ENCODE measurements at regions not wholly inside any gene's neighbourhood (a gene's known extent, or its start where the extent isn't known, plus 50 kb on each side); places are given as distances from the start of the nearest gene placed in this dataset.

DNA sequence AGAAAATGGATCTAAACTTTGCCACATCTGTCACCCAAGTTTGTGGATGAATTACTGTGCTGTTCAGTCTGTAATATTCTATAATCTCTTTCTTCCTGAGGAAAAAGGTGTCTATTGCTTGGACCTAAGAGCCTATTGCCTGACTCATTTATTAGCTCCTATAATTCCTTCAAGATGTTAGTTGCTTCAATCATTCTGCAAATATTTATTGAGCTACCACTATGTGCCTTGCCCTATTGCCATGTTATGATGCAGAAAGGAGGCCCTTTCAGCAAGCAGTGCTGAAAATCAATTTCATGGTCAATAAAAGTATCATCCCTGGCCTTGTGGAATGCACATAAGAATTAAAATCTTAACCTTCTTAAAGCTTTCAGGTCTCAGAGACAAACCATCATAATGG is 113.6 kb downstream of the CCER1 start:
- H3K4me1 ChIP-seq: peaks cover 5% of the 10 kb centered on the region in 4 donors
- no peak for DNase-seq
- no peaks in the 10 kb centered on the region for H3K27me3 ChIP-seq
- TF ChIP-seq POLR2AphosphoS5 (IDR thresholded peaks at IDR 0.05) (no peak), POLR2A (IDR thresholded peaks at IDR 0.05) (no peak), EP300 (IDR thresholded peaks at IDR 0.05) (no peak)
- TF ChIP-seq, protein P1, sequence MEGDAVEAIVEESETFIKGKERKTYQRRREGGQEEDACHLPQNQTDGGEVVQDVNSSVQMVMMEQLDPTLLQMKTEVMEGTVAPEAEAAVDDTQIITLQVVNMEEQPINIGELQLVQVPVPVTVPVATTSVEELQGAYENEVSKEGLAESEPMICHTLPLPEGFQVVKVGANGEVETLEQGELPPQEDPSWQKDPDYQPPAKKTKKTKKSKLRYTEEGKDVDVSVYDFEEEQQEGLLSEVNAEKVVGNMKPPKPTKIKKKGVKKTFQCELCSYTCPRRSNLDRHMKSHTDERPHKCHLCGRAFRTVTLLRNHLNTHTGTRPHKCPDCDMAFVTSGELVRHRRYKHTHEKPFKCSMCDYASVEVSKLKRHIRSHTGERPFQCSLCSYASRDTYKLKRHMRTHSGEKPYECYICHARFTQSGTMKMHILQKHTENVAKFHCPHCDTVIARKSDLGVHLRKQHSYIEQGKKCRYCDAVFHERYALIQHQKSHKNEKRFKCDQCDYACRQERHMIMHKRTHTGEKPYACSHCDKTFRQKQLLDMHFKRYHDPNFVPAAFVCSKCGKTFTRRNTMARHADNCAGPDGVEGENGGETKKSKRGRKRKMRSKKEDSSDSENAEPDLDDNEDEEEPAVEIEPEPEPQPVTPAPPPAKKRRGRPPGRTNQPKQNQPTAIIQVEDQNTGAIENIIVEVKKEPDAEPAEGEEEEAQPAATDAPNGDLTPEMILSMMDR (IDR thresholded peaks at IDR 0.05): no peak
- H3K9me3 ChIP-seq: no peaks in the 10 kb centered on the region
- no peaks in the 10 kb centered on the region for H3K36me3 ChIP-seq
- intact Hi-C loops (cut with DNase I; ENCODE audit: low total_unique reads): no loop called here
- H3K4me3 ChIP-seq: no peak overlapping the region
- no peak overlapping the region for H3K27ac ChIP-seq

DNA sequence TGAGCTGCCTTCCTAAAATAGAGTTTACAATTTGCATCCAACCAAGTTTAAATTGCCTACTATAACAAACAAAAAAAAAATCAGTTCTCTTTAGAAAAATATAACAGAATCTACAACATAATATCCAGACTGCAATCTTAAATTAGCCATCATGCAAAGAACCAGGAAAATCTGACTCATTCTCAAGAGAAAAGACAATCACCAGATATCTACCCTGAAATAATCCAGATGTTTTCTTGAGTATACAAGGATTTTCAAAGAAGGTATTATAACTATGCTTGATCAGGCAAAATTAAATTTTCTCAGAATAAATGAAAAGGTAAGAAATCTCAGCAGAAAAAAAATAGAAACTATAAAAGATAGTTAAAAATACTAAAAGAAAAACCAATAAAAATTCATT is 115.6 kb downstream of the CCER1 start:
- Histone ChIP-seq H3K4me1 (peaks cover 5 to 6% (median 5%) of the 10 kb centered on the region in 4 donors), H3K27ac (no peak overlapping the region), H3K27me3 (no peaks in the 10 kb centered on the region), H3K4me3 (no peak overlapping the region), H3K9me3 (no peaks in the 10 kb centered on the region), H3K36me3 (no peaks in the 10 kb centered on the region)
- TF ChIP-seq POLR2AphosphoS5 (IDR thresholded peaks at IDR 0.05): no peak
- DNase-seq: no peak
- intact Hi-C loops (cut with DNase I; ENCODE audit: low total_unique reads): no loop called here

DNA sequence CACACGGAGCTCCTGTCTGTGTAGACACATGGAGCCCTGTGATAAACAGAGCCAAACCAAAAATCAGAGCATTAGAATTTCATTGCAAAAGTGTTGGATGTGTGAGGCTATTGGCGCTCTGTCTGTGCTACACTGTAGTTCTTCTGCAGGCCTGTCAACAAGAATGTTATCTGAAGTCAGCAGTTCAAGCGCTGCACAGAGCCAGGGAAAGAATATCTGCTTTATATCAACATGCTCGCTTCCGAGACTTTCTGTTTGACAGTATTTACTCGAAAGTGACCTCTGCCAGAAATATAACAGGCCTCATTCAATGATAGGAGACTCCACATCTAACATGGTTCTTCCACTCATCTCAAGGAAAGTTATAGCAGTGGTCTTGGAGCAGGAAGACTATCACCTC is 118.3 kb downstream of the CCER1 start:
- no peak overlapping the region for H3K27ac ChIP-seq
- intact Hi-C loops (cut with DNase I; ENCODE audit: low total_unique reads): no loop called here
- DNase-seq: peak in 1 of 2 donors; percentile 79
- H3K9me3 ChIP-seq: no peaks in the 10 kb centered on the region
- H3K4me1 ChIP-seq: peaks cover 5 to 6% (median 5%) of the 10 kb centered on the region in 4 donors
- TF ChIP-seq, protein P1 (IDR thresholded peaks at IDR 0.05): no peak
- peak in 1 of 3 donors; percentile 65 for TF ChIP-seq POLR2AphosphoS5 (IDR thresholded peaks at IDR 0.05)
- no peak for TF ChIP-seq POLR2A (IDR thresholded peaks at IDR 0.05)
- no peak for TF ChIP-seq EP300 (IDR thresholded peaks at IDR 0.05)
- no peaks in the 10 kb centered on the region for H3K36me3 ChIP-seq
- WGBS, 5 donors: 14 to 50% (median 23%) methylated on average over 6 of the region's 6 CpGs
- H3K4me3 ChIP-seq: no peak overlapping the region
- H3K27me3 ChIP-seq: no peaks in the 10 kb centered on the region

DNA sequence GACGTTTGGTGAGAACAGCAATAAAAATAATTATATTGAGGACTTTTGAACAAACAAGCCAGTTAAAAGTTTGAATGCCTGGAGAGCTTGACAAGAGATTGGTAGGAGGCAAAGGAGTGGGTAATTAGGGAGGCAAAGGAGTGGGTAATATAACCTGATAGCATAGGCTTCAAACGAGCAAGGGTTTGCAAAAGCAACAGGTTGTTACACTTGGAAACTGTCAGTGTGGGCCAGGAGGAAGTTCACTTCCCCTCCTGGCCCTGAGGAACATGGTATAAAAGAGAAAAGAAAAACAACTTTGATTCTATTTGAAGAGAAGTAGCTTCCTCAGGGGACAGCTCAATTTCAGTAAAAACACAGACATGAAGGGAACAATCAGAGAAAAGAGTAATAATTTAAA is 121.7 kb downstream of the CCER1 start:
- Histone ChIP-seq H3K9me3 (no peaks in the 10 kb centered on the region), H3K4me3 (no peak overlapping the region), H3K27me3 (no peaks in the 10 kb centered on the region), H3K27ac (no peak overlapping the region), H3K4me1 (peaks cover 5 to 6% (median 5%) of the 10 kb centered on the region in 4 donors), H3K36me3 (no peaks in the 10 kb centered on the region)
- WGBS, 5 donors: 22 to 42% (median 27%) methylated on average over 2 of the region's 2 CpGs
- no peak for DNase-seq
- intact Hi-C loops (cut with DNase I; ENCODE audit: low total_unique reads): no loop called here
- no peak for TF ChIP-seq POLR2A (IDR thresholded peaks at IDR 0.05)
- TF ChIP-seq, protein P1 (IDR thresholded peaks at IDR 0.05): no peak
- TF ChIP-seq EP300 (IDR thresholded peaks at IDR 0.05): no peak
- no peak for TF ChIP-seq POLR2AphosphoS5 (IDR thresholded peaks at IDR 0.05)

DNA sequence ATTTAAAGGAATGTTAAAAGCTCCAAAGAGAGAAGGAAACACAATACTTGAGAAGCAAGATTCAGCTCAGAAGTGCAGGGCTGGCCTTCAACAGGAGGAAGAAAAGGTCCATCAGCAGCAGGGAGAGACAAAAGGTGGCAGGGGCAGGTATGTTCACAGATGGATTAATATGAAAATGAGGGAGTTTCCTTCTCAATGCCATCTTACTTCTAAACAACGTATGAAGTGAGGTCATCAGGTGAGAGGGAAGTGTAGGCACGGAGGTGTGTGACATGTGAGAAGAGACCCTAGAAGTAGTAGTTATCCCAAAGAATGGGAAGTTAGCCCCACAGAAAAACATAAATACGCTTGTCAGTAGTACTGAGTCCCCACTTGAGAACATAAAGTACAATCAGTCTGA is 122.5 kb downstream of the CCER1 start:
- peaks cover 5 to 6% (median 5%) of the 10 kb centered on the region in 4 donors for H3K4me1 ChIP-seq
- WGBS, 5 donors: 82 to 89% (median 83%) methylated on average over 3 of the region's 3 CpGs
- intact Hi-C loops (cut with DNase I; ENCODE audit: low total_unique reads): no loop called here
- H3K27me3 ChIP-seq: no peaks in the 10 kb centered on the region
- no peaks in the 10 kb centered on the region for H3K9me3 ChIP-seq
- no peaks in the 10 kb centered on the region for H3K36me3 ChIP-seq
- TF ChIP-seq EP300 (IDR thresholded peaks at IDR 0.05): no peak
- TF ChIP-seq, protein P1 (IDR thresholded peaks at IDR 0.05): no peak
- no peak for TF ChIP-seq POLR2A (IDR thresholded peaks at IDR 0.05)
- no peak for TF ChIP-seq POLR2AphosphoS5 (IDR thresholded peaks at IDR 0.05)
- DNase-seq: no peak
- no peak overlapping the region for H3K4me3 ChIP-seq
- H3K27ac ChIP-seq: no peak overlapping the region

Data from stomach (tissue), 8 donors.